Right cardiac atrium (tissue), 5 donors: ENCODE measurements at regions not wholly inside any gene's neighbourhood (a gene's known extent, or its start where the extent isn't known, plus 50 kb on each side); places are given as distances from the start of the nearest gene placed in this dataset.
A peak's percentile ranks its signal among the peaks of the same experiment; 100 is the strongest.

Source experiments
- ATAC-seq, 2 donors: fragments of 200-7000 bp; cut with Tn5 transposase; one replicate each; pipeline versions ENCODE4 v1.8.0 to v1.9.1; 2020; ENCODE audit warnings: moderate library complexity in 2 of 2, mild to moderate bottlenecking in 1 of 2
- DNase-seq, 3 donors: peaks; one replicate each; pipeline ENCODE4 v3.0.0-alpha.2; 2020
- H3K27ac ChIP-seq: one replicate; pipeline ENCODE4 v1.5.1; 2013; ENCODE audit warnings: mild to moderate bottlenecking, low read length, control low read depth, moderate library complexity
- H3K27me3 ChIP-seq: one replicate; pipeline ENCODE4 v1.6.1; 2013; ENCODE audit not compliant: control insufficient read depth, insufficient read depth
- H3K4me1 ChIP-seq: one replicate; pipeline ENCODE4 v1.6.1; 2013; ENCODE audit warnings: low read length; ENCODE audit not compliant: control insufficient read depth, insufficient read depth
- H3K4me3 ChIP-seq: one replicate; pipeline ENCODE4 v1.5.1; 2013; ENCODE audit warnings: low read length, control low read depth
- H3K9me3 ChIP-seq: one replicate; pipeline ENCODE4 v1.6.1; 2013; ENCODE audit warnings: low read length; ENCODE audit not compliant: control insufficient read depth
- WGBS: extraction: QIAGEN DNeasy Blood & Tissue Kit; methylation state at CpG from one replicate; pipeline ENCODE4 v1.1.7; 2013; 5-methylcytosine and 5-hydroxymethylcytosine counted together
- intact Hi-C, 4 donors: fragments of 100-400 bp; cut with DNase I; formaldehyde crosslinking; loops; one replicate each; pipeline versions ENCODE4 v1.11.0 to v1.14.0; 2022 to 2023
- donor health status: healthy with polysubstance abuse.
- donor health status: DM: no; HTN: yes; CAD: no.
- donor health status: DM: no; HTN: no; CAD: no.
- donor health status: DM: no; HTN: yes; CAD: no; lungs with severe emphysema.
- donor health status: DM: yes; HTN: yes; CAD: no.

GRCh38 chr5:28927559-28928326, 1889.4 kb upstream of the CDH9 start:
- WGBS = 41% methylated on average over 71 of the region's 71 CpGs
- no peak for ATAC-seq
- intact Hi-C loops = no loop called here
- no peaks in the 10 kb centered on the region for H3K27me3 ChIP-seq
- H3K4me3 ChIP-seq = no peak overlapping the region
- peak in 2 of 3 donors; percentile 22 to 48 for DNase-seq
- no peaks in the 10 kb centered on the region for H3K9me3 ChIP-seq
- no peak overlapping the region for H3K27ac ChIP-seq
- no peaks in the 10 kb centered on the region for H3K4me1 ChIP-seq

DNA sequence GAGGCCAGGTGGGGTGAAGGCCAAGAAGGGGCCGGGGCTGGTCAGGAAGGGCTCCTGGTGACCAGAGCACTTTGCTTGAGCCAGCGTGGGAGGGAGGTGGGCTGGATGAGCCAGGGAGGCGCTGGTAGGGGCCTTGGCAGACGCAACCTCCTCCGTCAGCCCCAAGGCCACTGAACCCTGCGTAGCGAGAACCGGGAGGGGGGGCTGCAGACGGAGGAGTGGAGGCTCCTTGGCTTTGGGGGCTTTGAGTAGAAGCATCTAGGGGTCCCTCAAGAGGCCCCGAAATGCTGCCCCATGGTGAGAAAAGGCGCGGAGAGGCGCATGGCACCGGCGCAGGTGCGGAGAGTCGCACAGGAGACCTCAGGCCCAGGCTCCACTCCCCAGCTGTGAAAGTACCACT, 1888.0 kb upstream of the CDH9 start:
- DNase-seq (peak in 1 of 3 donors; percentile 44), ATAC-seq (no peak)
- H3K4me3 ChIP-seq = no peak overlapping the region
- peaks cover 2% of the 10 kb centered on the region for H3K9me3 ChIP-seq
- H3K4me1 ChIP-seq = no peaks in the 10 kb centered on the region
- intact Hi-C loops = no loop called here
- WGBS = 90% methylated on average over 17 of the region's 17 CpGs
- no peaks in the 10 kb centered on the region for H3K27me3 ChIP-seq
- H3K27ac ChIP-seq = no peak overlapping the region

GRCh38 chr5:28917631-28918030, 1879.2 kb upstream of the CDH9 start:
- ATAC-seq (no peak), DNase-seq (no peak)
- intact Hi-C loops = no loop called here
- no peaks in the 10 kb centered on the region for H3K4me1 ChIP-seq
- H3K27me3 ChIP-seq = no peaks in the 10 kb centered on the region
- no peak overlapping the region for H3K27ac ChIP-seq
- H3K9me3 ChIP-seq = peaks cover 3% of the 10 kb centered on the region
- 77% methylated on average over 2 of the region's 2 CpGs for WGBS
- H3K4me3 ChIP-seq = no peak overlapping the region

DNA sequence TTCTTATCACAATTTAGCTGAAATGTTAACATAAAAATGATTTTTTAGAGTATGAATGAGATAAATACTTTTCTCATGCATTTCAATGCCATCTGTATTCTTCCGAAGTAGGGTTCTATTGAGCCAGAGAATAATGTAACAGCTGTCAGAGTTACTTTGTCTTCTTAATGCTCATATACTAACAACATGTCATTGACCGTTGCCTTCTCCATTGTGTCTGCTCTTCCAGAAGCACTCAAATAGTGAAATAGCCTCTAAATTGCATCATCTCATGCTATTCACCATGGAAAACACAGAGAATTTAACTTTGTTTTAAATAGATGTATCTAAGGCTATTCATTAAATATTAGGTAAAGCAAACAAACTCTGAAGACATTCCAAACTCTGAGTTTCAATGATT, 1875.9 kb upstream of the CDH9 start:
- Histone ChIP-seq H3K4me3 (no peak overlapping the region), H3K4me1 (no peaks in the 10 kb centered on the region), H3K27me3 (no peaks in the 10 kb centered on the region), H3K27ac (no peak overlapping the region), H3K9me3 (peaks cover 4% of the 10 kb centered on the region)
- intact Hi-C loops = no loop called here
- DNase-seq (no peak), ATAC-seq (no peak)
- WGBS = 70% methylated on average over 2 of the region's 2 CpGs

- Histone ChIP-seq H3K9me3 (no peaks in the 10 kb centered on the region), H3K4me3 (no peak overlapping the region), H3K27me3 (no peaks in the 10 kb centered on the region), H3K27ac (no peak overlapping the region), H3K4me1 (no peaks in the 10 kb centered on the region)
- ATAC-seq = no peak
- intact Hi-C loops = no loop called here
- no peak for DNase-seq
These were observed 1865.3 kb upstream of the CDH9 start for GRCh38 chr5:28903643-28904042.

- H3K4me1 ChIP-seq = no peaks in the 10 kb centered on the region
- no peak overlapping the region for H3K27ac ChIP-seq
- no peaks in the 10 kb centered on the region for H3K27me3 ChIP-seq
- ATAC-seq (no peak), DNase-seq (no peak)
- H3K9me3 ChIP-seq = no peaks in the 10 kb centered on the region
- intact Hi-C loops = no loop called here
- no peak overlapping the region for H3K4me3 ChIP-seq
These were observed 1858.6 kb upstream of the CDH9 start for GRCh38 chr5:28896949-28897348.

DNA sequence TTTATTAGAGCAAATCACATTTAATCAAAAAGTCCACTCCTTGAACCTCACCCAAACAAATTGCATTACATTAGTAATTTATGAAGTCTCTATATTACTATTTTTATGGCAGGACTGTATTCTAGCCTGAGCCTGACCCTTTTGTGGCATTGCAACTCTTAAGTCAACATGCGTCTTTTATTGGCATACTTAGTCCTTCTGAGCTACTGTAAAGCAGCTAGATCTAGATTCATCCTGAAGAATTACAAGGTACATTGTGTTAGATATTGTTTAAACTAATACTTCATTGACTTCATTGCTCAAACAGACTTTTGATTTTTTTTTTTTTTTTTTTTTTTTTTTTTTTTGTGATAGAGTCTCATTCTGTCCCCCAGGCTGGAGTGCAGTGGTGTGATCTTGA, 1842.5 kb upstream of the CDH9 start:
- peaks cover 12% of the 10 kb centered on the region for H3K9me3 ChIP-seq
- H3K27ac ChIP-seq = no peak overlapping the region
- 89% methylated on average over 1 of the region's 1 CpG for WGBS
- H3K27me3 ChIP-seq = no peaks in the 10 kb centered on the region
- H3K4me3 ChIP-seq = no peak overlapping the region
- intact Hi-C loops = no loop called here
- DNase-seq (no peak), ATAC-seq (no peak)
- no peaks in the 10 kb centered on the region for H3K4me1 ChIP-seq

GRCh38 chr5:28877050-28877449, 1838.7 kb upstream of the CDH9 start:
- Histone ChIP-seq H3K27me3 (no peaks in the 10 kb centered on the region), H3K4me3 (no peak overlapping the region), H3K4me1 (no peaks in the 10 kb centered on the region), H3K27ac (no peak overlapping the region), H3K9me3 (peaks cover 2% of the 10 kb centered on the region)
- intact Hi-C loops = no loop called here
- DNase-seq (no peak), ATAC-seq (no peak)

DNA sequence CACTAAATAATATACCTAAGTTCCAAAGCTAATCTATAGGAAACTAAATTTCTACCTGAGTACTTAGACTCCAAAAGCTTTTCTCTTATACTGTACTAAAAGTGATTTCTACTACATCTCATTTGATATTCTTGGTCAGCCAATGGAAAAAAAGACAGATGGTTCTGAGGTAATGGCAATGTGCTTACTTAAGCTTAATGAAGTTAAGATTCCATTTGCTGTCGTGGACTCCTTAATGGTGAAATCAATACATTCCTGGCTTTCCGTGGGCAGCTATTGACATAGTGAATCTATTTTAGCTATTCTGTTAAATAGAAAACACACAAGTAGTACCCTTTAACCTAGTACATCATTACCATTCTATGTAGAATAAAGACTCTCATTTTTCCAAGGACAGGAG, 1825.6 kb upstream of the CDH9 start:
- 79% methylated on average over 2 of the region's 2 CpGs for WGBS
- no peak overlapping the region for H3K27ac ChIP-seq
- ATAC-seq (no peak), DNase-seq (no peak)
- no peaks in the 10 kb centered on the region for H3K4me1 ChIP-seq
- no peaks in the 10 kb centered on the region for H3K9me3 ChIP-seq
- no peaks in the 10 kb centered on the region for H3K27me3 ChIP-seq
- intact Hi-C loops = no loop called here
- H3K4me3 ChIP-seq = no peak overlapping the region

- no peak overlapping the region for H3K4me3 ChIP-seq
- no peaks in the 10 kb centered on the region for H3K9me3 ChIP-seq
- no peaks in the 10 kb centered on the region for H3K4me1 ChIP-seq
- DNase-seq (no peak), ATAC-seq (no peak)
- WGBS = 66% methylated on average over 1 of the region's 1 CpG
- H3K27ac ChIP-seq = no peak overlapping the region
- intact Hi-C loops = no loop called here
- no peaks in the 10 kb centered on the region for H3K27me3 ChIP-seq
These were observed 1824.4 kb upstream of the CDH9 start for GRCh38 chr5:28862860-28863196.

- H3K4me1 ChIP-seq = no peaks in the 10 kb centered on the region
- ATAC-seq (no peak), DNase-seq (no peak)
- no peaks in the 10 kb centered on the region for H3K9me3 ChIP-seq
- no peaks in the 10 kb centered on the region for H3K27me3 ChIP-seq
- no peak overlapping the region for H3K4me3 ChIP-seq
- WGBS = 82% methylated on average over 12 of the region's 12 CpGs
- no peak overlapping the region for H3K27ac ChIP-seq
- intact Hi-C loops = no loop called here
These were observed 1823.9 kb upstream of the CDH9 start for GRCh38 chr5:28862137-28862859.

- 65% methylated on average over 1 of the region's 1 CpG for WGBS
- no peaks in the 10 kb centered on the region for H3K9me3 ChIP-seq
- no peaks in the 10 kb centered on the region for H3K4me1 ChIP-seq
- H3K4me3 ChIP-seq = no peak overlapping the region
- intact Hi-C loops = no loop called here
- H3K27me3 ChIP-seq = no peaks in the 10 kb centered on the region
- ATAC-seq = no peak
- no peak overlapping the region for H3K27ac ChIP-seq
- DNase-seq = no peak
These were observed 1817.2 kb upstream of the CDH9 start for GRCh38 chr5:28855626-28856025.
